Transverse colon (tissue), 4 donors: ENCODE measurements at regions not wholly inside any gene's neighbourhood (a gene's known extent, or its start where the extent isn't known, plus 50 kb on each side); places are given as distances from the start of the nearest gene placed in this dataset.

Source experiments
- DNase-seq: peaks from one replicate; pipeline ENCODE4 v3.0.0-alpha.2; 2019
- H3K27ac ChIP-seq, 4 donors: fragments of 200-600 bp; sonication (generic); 2 replicates each; pipeline ENCODE4 v1.5.1; 2016 to 2018; ENCODE audit warnings: inconsistent platforms in 4 of 4
- H3K27me3 ChIP-seq: fragments of 200-600 bp; sonication (generic); 2 replicates; pipeline ENCODE4 v1.5.1; 2017; ENCODE audit warnings: inconsistent platforms
- H3K36me3 ChIP-seq, 4 donors: fragments of 200-600 bp; sonication (generic); 2 replicates each; pipeline ENCODE4 v1.5.1; 2017 to 2019; ENCODE audit warnings: inconsistent platforms in 4 of 4
- H3K4me1 ChIP-seq, 4 donors: fragments of 200-600 bp; sonication (generic); 2 replicates each; pipeline ENCODE4 v1.5.1; 2017 to 2020; ENCODE audit warnings: inconsistent platforms in 4 of 4
- H3K4me3 ChIP-seq, 4 donors: fragments of 200-600 bp; sonication (generic); 1 replicate in 1 of 4; 2 replicates in 3 of 4; pipeline versions ENCODE4 v1.5.1 to v1.6.1; 2017 to 2019; ENCODE audit warnings: inconsistent platforms in 4 of 4
- H3K9me3 ChIP-seq, 2 donors: fragments of 200-600 bp; sonication (generic); 2 replicates each; pipeline ENCODE4 v1.5.1; 2017 to 2019; ENCODE audit warnings: inconsistent platforms in 2 of 2
- CTCF ChIP-seq, 5 experiments: fragments of 200-600 bp in 3 of 5; fragments of 450-650 bp in 2 of 5; sonication (generic) in 3 of 5; IDR thresholded peaks; 1 replicate in 2 of 5; 2 replicates in 3 of 5; pipeline ENCODE4 v1.5.1; 2016 to 2017; ENCODE audit warnings: antibody characterized with exemption in 5 of 5, inconsistent platforms in 3 of 5, mild to moderate bottlenecking in 2 of 5, moderate library complexity in 1 of 5
- EP300 ChIP-seq: sonication (generic); formaldehyde crosslinking; IDR thresholded peaks from one replicate; pipeline ENCODE4 v1.6.1; 2017; ENCODE audit warnings: antibody characterized with exemption, low read depth
- POLR2A ChIP-seq: fragments of 450-650 bp; IDR thresholded peaks from one replicate; pipeline ENCODE4 v1.6.1; 2016; ENCODE audit warnings: antibody characterized with exemption, mild to moderate bottlenecking, moderate library complexity
- POLR2AphosphoS5 ChIP-seq, 3 donors: sonication (generic); formaldehyde crosslinking; IDR thresholded peaks; one replicate each; pipeline ENCODE4 v1.6.1; 2016; ENCODE audit warnings: antibody characterized with exemption in 3 of 3
- WGBS, 2 donors: methylation state at CpG; one replicate each; pipeline ENCODE4 v1.1.5; 2018; ENCODE audit warnings: low coverage in 1 of 2; 5-methylcytosine and 5-hydroxymethylcytosine counted together
- in situ Hi-C, 4 donors: fragments of 200-750 bp; cut with MboI; loops; one replicate each; pipeline versions ENCODE4 v1.15.0 to v1.15.1; 2017; ENCODE audit warnings: low sequenced_read_pairs in 3 of 4, low pct_ligation_motif_present in 1 of 4, low pct_unique_long_range_greater_than_20kb in 1 of 4
- intact Hi-C: fragments of 100-400 bp; cut with DNase I; formaldehyde crosslinking; loops from one replicate; pipeline ENCODE4 v1.15.1; 2023; ENCODE audit warnings: low total_unique reads

GRCh38 chr9:135014311-135015010 is 73.0 kb upstream of the OLFM1 start:
- 76 to 85% methylated on average over 13 to 24 of the region's 24 CpGs for WGBS, 2 donors
- Histone ChIP-seq H3K4me1 (no peaks in the 10 kb centered on the region), H3K27ac (no peak overlapping the region), H3K9me3 (no peaks in the 10 kb centered on the region), H3K27me3 (no peaks in the 10 kb centered on the region), H3K4me3 (no peak overlapping the region), H3K36me3 (no peaks in the 10 kb centered on the region)
- in situ Hi-C loops: no loop called here
- DNase-seq: no peak
- TF ChIP-seq POLR2AphosphoS5 (IDR thresholded peaks at IDR 0.05): no peak
- TF ChIP-seq EP300: no peak
- no peak for TF ChIP-seq CTCF (IDR thresholded peaks at IDR 0.05)
- TF ChIP-seq POLR2A: no peak
- intact Hi-C loops: no loop called here

- intact Hi-C loops: no loop called here
- H3K36me3 ChIP-seq: no peaks in the 10 kb centered on the region
- H3K4me3 ChIP-seq: no peak overlapping the region
- no peaks in the 10 kb centered on the region for H3K27me3 ChIP-seq
- WGBS, 2 donors: 50 to 79% methylated on average over 2 to 13 of the region's 13 CpGs
- H3K27ac ChIP-seq: no peak overlapping the region
- in situ Hi-C loops: no loop called here
- no peak for DNase-seq
- no peak for TF ChIP-seq EP300
- no peak for TF ChIP-seq POLR2AphosphoS5 (IDR thresholded peaks at IDR 0.05)
- TF ChIP-seq POLR2A: no peak
- TF ChIP-seq CTCF (IDR thresholded peaks at IDR 0.05): no peak
- H3K4me1 ChIP-seq: no peaks in the 10 kb centered on the region
- no peaks in the 10 kb centered on the region for H3K9me3 ChIP-seq
Observed at GRCh38 chr9:135015096-135015495, 72.4 kb upstream of the OLFM1 start.

GRCh38 chr9:135015565-135015964 is 71.9 kb upstream of the OLFM1 start:
- no peaks in the 10 kb centered on the region for H3K9me3 ChIP-seq
- no peak overlapping the region for H3K4me3 ChIP-seq
- no peaks in the 10 kb centered on the region for H3K36me3 ChIP-seq
- in situ Hi-C loops: no loop called here
- WGBS, 2 donors: 50 to 64% methylated on average over 6 of the region's 6 CpGs
- intact Hi-C loops: no loop called here
- no peaks in the 10 kb centered on the region for H3K27me3 ChIP-seq
- H3K4me1 ChIP-seq: no peaks in the 10 kb centered on the region
- no peak for DNase-seq
- no peak overlapping the region for H3K27ac ChIP-seq
- TF ChIP-seq POLR2AphosphoS5 (IDR thresholded peaks at IDR 0.05): no peak
- no peak for TF ChIP-seq POLR2A
- no peak for TF ChIP-seq CTCF (IDR thresholded peaks at IDR 0.05)
- TF ChIP-seq EP300: no peak

- TF ChIP-seq EP300: no peak
- TF ChIP-seq POLR2A: no peak
- no peak for TF ChIP-seq POLR2AphosphoS5 (IDR thresholded peaks at IDR 0.05)
- no peak for TF ChIP-seq CTCF (IDR thresholded peaks at IDR 0.05)
- WGBS, 2 donors: 73% methylated on average over 14 of the region's 14 CpGs; no CpG with 5 or more reads in 1 of the 2 donors
- Histone ChIP-seq H3K4me3 (no peak overlapping the region), H3K27ac (no peak overlapping the region), H3K27me3 (no peaks in the 10 kb centered on the region), H3K9me3 (no peaks in the 10 kb centered on the region), H3K36me3 (no peaks in the 10 kb centered on the region), H3K4me1 (no peaks in the 10 kb centered on the region)
- in situ Hi-C loops: no loop called here
- intact Hi-C loops: no loop called here
- DNase-seq: no peak
Observed at GRCh38 chr9:135016037-135016640, 71.3 kb upstream of the OLFM1 start.
